Smooth muscle cell (in vitro differentiated cells): ENCODE measurements at regions not wholly inside any gene's neighbourhood (a gene's known extent, or its start where the extent isn't known, plus 50 kb on each side); places are given as distances from the start of the nearest gene placed in this dataset.
A peak's percentile ranks its signal among the peaks of the same experiment; 100 is the strongest.

Experiments
- DNase-seq: peaks from one replicate; lab custom pipeline; 2025; ENCODE audit not compliant: unreplicated experiment; lab: John Stamatoyannopoulos, UW
- H2AFZ ChIP-seq: fragments of 200-600 bp; sonication (generic); 2 replicates; pipeline ENCODE4 v1.6.0; 2016; ENCODE audit warnings: antibody characterized with exemption, low read depth, mild to moderate bottlenecking
- H3F3A ChIP-seq: fragments of 200-600 bp; sonication (generic); 2 replicates; pipeline ENCODE4 v1.6.0; 2017; ENCODE audit warnings: antibody characterized with exemption, low read depth
- H3K27ac ChIP-seq: fragments of 200-600 bp; sonication (generic); 2 replicates; pipeline ENCODE4 v1.5.1; 2016; ENCODE audit warnings: low read depth, mild to moderate bottlenecking
- H3K27me3 ChIP-seq: fragments of 200-600 bp; sonication (generic); 2 replicates; pipeline ENCODE4 v1.6.1; 2016; ENCODE audit warnings: low read depth, mild to moderate bottlenecking
- H3K36me3 ChIP-seq: fragments of 200-600 bp; sonication (generic); 2 replicates; pipeline ENCODE4 v1.5.1; 2016; ENCODE audit warnings: low read depth
- H3K4me1 ChIP-seq: fragments of 200-600 bp; sonication (generic); 2 replicates; pipeline ENCODE4 v1.5.1; 2016; ENCODE audit warnings: low read depth
- H3K4me2 ChIP-seq: fragments of 200-600 bp; sonication (generic); 2 replicates; pipeline ENCODE4 v1.6.0; 2016; ENCODE audit warnings: mild to moderate bottlenecking
- H3K4me3 ChIP-seq: fragments of 200-600 bp; sonication (generic); 2 replicates; pipeline ENCODE4 v1.5.1; 2016; ENCODE audit warnings: mild to moderate bottlenecking
- H3K79me2 ChIP-seq: fragments of 200-600 bp; sonication (generic); 2 replicates; pipeline ENCODE4 v1.6.0; 2016; ENCODE audit warnings: low read depth, mild to moderate bottlenecking
- H3K9ac ChIP-seq: fragments of 200-600 bp; sonication (generic); 2 replicates; pipeline ENCODE4 v1.6.0; 2016; ENCODE audit warnings: low read depth
- H3K9me3 ChIP-seq: fragments of 200-600 bp; sonication (generic); replicated peaks from 2 replicates; pipeline ENCODE4 v1.5.1; 2016; ENCODE audit warnings: low read depth
- H4K20me1 ChIP-seq: fragments of 200-600 bp; sonication (generic); 2 replicates; pipeline ENCODE4 v1.6.0; 2016; ENCODE audit warnings: low read depth
- CTCF ChIP-seq: fragments of 200-600 bp; sonication (generic); IDR thresholded peaks from 2 replicates; pipeline ENCODE4 v1.5.1; 2017; ENCODE audit warnings: borderline replicate concordance, mild to moderate bottlenecking, antibody characterized with exemption; ENCODE audit not compliant: insufficient read depth, poor library complexity, severe bottlenecking
- WGBS: methylation state at CpG from one replicate; pipeline ENCODE4 v1.1.7; 2016; ENCODE audit warnings: low lambda C conversion rate; 5-methylcytosine and 5-hydroxymethylcytosine counted together

GRCh38 chr6:100968949-100969348 is 87.8 kb upstream of the ASCC3 start:
- no peaks in the 10 kb centered on the region for H3K9me3 ChIP-seq
- H3K4me1 ChIP-seq: no peaks in the 10 kb centered on the region
- H3K9ac ChIP-seq: no peak overlapping the region
- H3K27ac ChIP-seq: no peak overlapping the region
- no peak overlapping the region for H3K4me3 ChIP-seq
- 90% methylated on average over 6 of the region's 6 CpGs for WGBS
- H3K27me3 ChIP-seq: no peaks in the 10 kb centered on the region
- H3F3A ChIP-seq: no peaks in the 10 kb centered on the region
- no peaks in the 10 kb centered on the region for H3K79me2 ChIP-seq
- no peak overlapping the region for H2AFZ ChIP-seq
- H3K36me3 ChIP-seq: no peaks in the 10 kb centered on the region
- DNase-seq: no peak
- no peak overlapping the region for H3K4me2 ChIP-seq
- H4K20me1 ChIP-seq: no peaks in the 10 kb centered on the region
- TF ChIP-seq CTCF: no peak

GRCh38 chr6:100979267-100979666 is 98.1 kb upstream of the ASCC3 start:
- no peak overlapping the region for H3K4me2 ChIP-seq
- no peak overlapping the region for H3K4me3 ChIP-seq
- H3K9ac ChIP-seq: no peak overlapping the region
- H2AFZ ChIP-seq: peak overlapping the region; percentile 18
- no peaks in the 10 kb centered on the region for H3K79me2 ChIP-seq
- no peaks in the 10 kb centered on the region for H3F3A ChIP-seq
- no peaks in the 10 kb centered on the region for H3K9me3 ChIP-seq
- TF ChIP-seq CTCF: no peak
- 53% methylated on average over 4 of the region's 4 CpGs for WGBS
- no peak overlapping the region for H3K27ac ChIP-seq
- no peaks in the 10 kb centered on the region for H4K20me1 ChIP-seq
- DNase-seq: no peak
- H3K36me3 ChIP-seq: no peaks in the 10 kb centered on the region
- H3K4me1 ChIP-seq: peaks cover 8% of the 10 kb centered on the region
- no peaks in the 10 kb centered on the region for H3K27me3 ChIP-seq

GRCh38 chr6:100980949-100981348 is 99.8 kb upstream of the ASCC3 start:
- Histone ChIP-seq H3K4me3 (no peak overlapping the region), H3K36me3 (no peaks in the 10 kb centered on the region), H2AFZ (no peak overlapping the region), H3K4me2 (no peak overlapping the region), H3F3A (no peaks in the 10 kb centered on the region), H3K79me2 (no peaks in the 10 kb centered on the region), H3K9ac (no peak overlapping the region), H3K4me1 (peaks cover 8% of the 10 kb centered on the region), H3K9me3 (no peaks in the 10 kb centered on the region), H3K27me3 (no peaks in the 10 kb centered on the region), H3K27ac (no peak overlapping the region), H4K20me1 (no peaks in the 10 kb centered on the region)
- DNase-seq: no peak
- TF ChIP-seq CTCF: no peak
- WGBS: 97% methylated on average over 1 of the region's 1 CpG

- H2AFZ ChIP-seq: no peak overlapping the region
- no peaks in the 10 kb centered on the region for H3F3A ChIP-seq
- H3K36me3 ChIP-seq: no peaks in the 10 kb centered on the region
- no peaks in the 10 kb centered on the region for H4K20me1 ChIP-seq
- no peak overlapping the region for H3K27ac ChIP-seq
- H3K27me3 ChIP-seq: no peaks in the 10 kb centered on the region
- DNase-seq: no peak
- H3K4me3 ChIP-seq: no peak overlapping the region
- TF ChIP-seq CTCF: no peak
- no peak overlapping the region for H3K4me2 ChIP-seq
- H3K9ac ChIP-seq: no peak overlapping the region
- no peaks in the 10 kb centered on the region for H3K4me1 ChIP-seq
- H3K9me3 ChIP-seq: no peaks in the 10 kb centered on the region
- no peaks in the 10 kb centered on the region for H3K79me2 ChIP-seq
- WGBS: 84% methylated on average over 1 of the region's 1 CpG
Measured at GRCh38 chr6:100986921-100987320, 105.8 kb upstream of the ASCC3 start.
